ENCODE measurements at regions not wholly inside any gene's neighbourhood (a gene's known extent, or its start where the extent isn't known, plus 50 kb on each side); places are given as distances from the start of the nearest gene placed in this dataset.

DNA sequence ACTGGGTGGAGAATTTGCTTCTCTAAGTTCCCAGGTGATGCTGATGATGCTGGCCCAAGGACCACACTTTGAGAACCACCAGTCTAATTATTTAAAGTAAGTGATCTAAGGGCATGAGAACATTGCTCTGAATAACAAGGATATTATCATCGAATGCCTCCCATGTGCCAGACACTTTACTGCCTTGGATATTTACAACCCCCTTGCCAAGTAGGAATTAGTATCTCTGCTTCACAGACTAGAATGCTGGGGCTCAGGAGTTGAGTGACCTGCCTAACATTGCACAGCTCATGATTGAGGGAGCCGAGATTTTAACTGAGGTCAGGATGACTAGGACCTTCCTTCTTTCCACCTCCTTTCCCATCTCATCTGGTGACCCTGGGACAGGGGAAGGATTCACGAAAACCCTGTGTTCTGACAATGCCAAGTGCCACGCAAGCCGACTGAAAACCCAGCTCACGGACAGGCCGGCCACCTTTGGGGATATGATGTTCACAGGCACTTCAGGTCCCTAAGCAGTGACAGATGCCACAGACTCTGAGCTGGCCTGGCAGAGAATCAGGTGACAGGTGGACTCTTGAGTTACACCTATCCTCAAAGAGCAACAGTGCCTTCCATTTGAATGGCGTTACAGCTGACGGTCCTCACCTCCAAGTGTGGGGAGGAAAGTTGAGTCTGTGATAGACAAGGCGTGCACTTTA lies 230.7 kb downstream of the TOMM20 start:
- no peak for TF ChIP-seq EZH2 (IDR thresholded peaks at IDR 0.05; ENCODE audit: borderline replicate concordance, insufficient read depth, low read depth, low read length, poor library complexity, severe bottlenecking)
- TF ChIP-seq, protein P1, sequence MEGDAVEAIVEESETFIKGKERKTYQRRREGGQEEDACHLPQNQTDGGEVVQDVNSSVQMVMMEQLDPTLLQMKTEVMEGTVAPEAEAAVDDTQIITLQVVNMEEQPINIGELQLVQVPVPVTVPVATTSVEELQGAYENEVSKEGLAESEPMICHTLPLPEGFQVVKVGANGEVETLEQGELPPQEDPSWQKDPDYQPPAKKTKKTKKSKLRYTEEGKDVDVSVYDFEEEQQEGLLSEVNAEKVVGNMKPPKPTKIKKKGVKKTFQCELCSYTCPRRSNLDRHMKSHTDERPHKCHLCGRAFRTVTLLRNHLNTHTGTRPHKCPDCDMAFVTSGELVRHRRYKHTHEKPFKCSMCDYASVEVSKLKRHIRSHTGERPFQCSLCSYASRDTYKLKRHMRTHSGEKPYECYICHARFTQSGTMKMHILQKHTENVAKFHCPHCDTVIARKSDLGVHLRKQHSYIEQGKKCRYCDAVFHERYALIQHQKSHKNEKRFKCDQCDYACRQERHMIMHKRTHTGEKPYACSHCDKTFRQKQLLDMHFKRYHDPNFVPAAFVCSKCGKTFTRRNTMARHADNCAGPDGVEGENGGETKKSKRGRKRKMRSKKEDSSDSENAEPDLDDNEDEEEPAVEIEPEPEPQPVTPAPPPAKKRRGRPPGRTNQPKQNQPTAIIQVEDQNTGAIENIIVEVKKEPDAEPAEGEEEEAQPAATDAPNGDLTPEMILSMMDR (IDR thresholded peaks at IDR 0.05): no peak
